A673 (cell line): ENCODE measurements at regions not wholly inside any gene's neighbourhood (a gene's known extent, or its start where the extent isn't known, plus 50 kb on each side); places are given as distances from the start of the nearest gene placed in this dataset.

Experiments used
- EZH2 ChIP-seq: fragments of 200-600 bp; sonication (generic); IDR thresholded peaks from 2 replicates; pipeline ENCODE4 v1.6.1; 2017; ENCODE audit warnings: borderline replicate concordance, low read depth, mild to moderate bottlenecking, mixed read lengths, antibody characterized with exemption, low read length; ENCODE audit not compliant: poor library complexity, severe bottlenecking
- TF ChIP-seq, protein P1 (sequence below): fragments of 300-800, 200-600 bp; sonication (generic); conservative IDR thresholded peaks from 2 replicates; pipeline ENCODE4 v1.5.1; 2017; ENCODE audit warnings: low read depth, mild to moderate bottlenecking, antibody characterized with exemption, low read length, moderate library complexity, mixed read lengths

GRCh38 chr12:124370851-124371250, 76.0 kb downstream of the RFLNA start:
- TF ChIP-seq, protein P1, sequence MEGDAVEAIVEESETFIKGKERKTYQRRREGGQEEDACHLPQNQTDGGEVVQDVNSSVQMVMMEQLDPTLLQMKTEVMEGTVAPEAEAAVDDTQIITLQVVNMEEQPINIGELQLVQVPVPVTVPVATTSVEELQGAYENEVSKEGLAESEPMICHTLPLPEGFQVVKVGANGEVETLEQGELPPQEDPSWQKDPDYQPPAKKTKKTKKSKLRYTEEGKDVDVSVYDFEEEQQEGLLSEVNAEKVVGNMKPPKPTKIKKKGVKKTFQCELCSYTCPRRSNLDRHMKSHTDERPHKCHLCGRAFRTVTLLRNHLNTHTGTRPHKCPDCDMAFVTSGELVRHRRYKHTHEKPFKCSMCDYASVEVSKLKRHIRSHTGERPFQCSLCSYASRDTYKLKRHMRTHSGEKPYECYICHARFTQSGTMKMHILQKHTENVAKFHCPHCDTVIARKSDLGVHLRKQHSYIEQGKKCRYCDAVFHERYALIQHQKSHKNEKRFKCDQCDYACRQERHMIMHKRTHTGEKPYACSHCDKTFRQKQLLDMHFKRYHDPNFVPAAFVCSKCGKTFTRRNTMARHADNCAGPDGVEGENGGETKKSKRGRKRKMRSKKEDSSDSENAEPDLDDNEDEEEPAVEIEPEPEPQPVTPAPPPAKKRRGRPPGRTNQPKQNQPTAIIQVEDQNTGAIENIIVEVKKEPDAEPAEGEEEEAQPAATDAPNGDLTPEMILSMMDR: no peak
- TF ChIP-seq EZH2: no peak
